Neural progenitor cell (in vitro differentiated cells): ENCODE measurements at regions not wholly inside any gene's neighbourhood (a gene's known extent, or its start where the extent isn't known, plus 50 kb on each side); places are given as distances from the start of the nearest gene placed in this dataset.

Source experiments
- EZH2 ChIP-seq: fragments of 200-600 bp; sonication (generic); IDR thresholded peaks from 2 replicates; pipeline ENCODE4 v1.6.1; 2017; ENCODE audit warnings: antibody characterized with exemption, mild to moderate bottlenecking, moderate library complexity
- TF ChIP-seq, protein P1 (sequence below): fragments of 200-600 bp; sonication (generic); IDR thresholded peaks from 2 replicates; pipeline ENCODE4 v1.5.1; 2017; ENCODE audit warnings: antibody characterized with exemption, mild to moderate bottlenecking

DNA sequence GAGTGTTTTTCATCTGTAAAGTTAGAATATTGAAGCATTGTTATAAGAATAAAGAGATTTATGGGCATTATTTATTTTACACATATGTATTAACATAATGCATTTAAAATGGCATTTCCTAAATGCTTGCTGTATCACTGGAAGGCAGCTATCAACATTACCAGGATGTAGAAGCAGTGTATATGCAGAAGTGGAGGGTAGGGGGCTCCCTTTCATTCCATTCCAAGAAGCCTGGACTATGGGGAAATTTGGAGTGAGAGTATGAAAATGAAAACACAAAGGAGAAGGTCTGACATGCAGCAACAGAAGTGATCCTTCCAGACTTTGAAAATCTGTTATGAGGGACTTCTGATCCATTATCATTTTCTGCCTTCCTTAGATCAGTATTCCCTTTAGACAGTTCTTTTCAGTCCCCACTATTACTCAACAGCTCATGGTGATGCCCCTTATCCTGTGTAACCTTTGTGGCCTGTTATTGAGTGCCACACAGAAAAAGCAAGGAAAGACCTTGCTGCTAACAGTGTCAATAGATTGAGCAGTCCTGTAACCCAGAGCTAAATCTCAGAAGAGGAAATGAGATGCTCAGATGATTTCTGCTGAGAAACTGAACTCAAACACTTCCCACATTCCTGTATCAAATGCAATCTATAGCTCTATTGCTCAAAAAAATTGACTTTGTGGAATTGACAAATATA lies 216.6 kb downstream of the HNMT start:
- TF ChIP-seq, protein P1, sequence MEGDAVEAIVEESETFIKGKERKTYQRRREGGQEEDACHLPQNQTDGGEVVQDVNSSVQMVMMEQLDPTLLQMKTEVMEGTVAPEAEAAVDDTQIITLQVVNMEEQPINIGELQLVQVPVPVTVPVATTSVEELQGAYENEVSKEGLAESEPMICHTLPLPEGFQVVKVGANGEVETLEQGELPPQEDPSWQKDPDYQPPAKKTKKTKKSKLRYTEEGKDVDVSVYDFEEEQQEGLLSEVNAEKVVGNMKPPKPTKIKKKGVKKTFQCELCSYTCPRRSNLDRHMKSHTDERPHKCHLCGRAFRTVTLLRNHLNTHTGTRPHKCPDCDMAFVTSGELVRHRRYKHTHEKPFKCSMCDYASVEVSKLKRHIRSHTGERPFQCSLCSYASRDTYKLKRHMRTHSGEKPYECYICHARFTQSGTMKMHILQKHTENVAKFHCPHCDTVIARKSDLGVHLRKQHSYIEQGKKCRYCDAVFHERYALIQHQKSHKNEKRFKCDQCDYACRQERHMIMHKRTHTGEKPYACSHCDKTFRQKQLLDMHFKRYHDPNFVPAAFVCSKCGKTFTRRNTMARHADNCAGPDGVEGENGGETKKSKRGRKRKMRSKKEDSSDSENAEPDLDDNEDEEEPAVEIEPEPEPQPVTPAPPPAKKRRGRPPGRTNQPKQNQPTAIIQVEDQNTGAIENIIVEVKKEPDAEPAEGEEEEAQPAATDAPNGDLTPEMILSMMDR: peak; percentile 51
- no peak for TF ChIP-seq EZH2
